ENCODE measurements at regions not wholly inside any gene's neighbourhood (a gene's known extent, or its start where the extent isn't known, plus 50 kb on each side); places are given as distances from the start of the nearest gene placed in this dataset.
A peak's percentile ranks its signal among the peaks of the same experiment; 100 is the strongest.
"Not testable (repeated sequence)": the region's sequence is repeated elsewhere in the genome, so short reads cannot be mapped to it uniquely, and the experiment has no call there.

- Mint-ChIP-seq H3K9me3 (peaks cover 15% of the 10 kb centered on the region), H3K36me3 (peaks cover 55% of the 10 kb centered on the region)
- ATAC-seq, H3K27me3 Mint-ChIP-seq, H3K4me1 Mint-ChIP-seq, H3K4me3 Mint-ChIP-seq, H3K27ac Mint-ChIP-seq: not testable (repeated sequence)
Observed at GRCh38 chr5:109283086-109283485, 126.7 kb downstream of the PJA2 start.

GRCh38 chr5:109281136-109281690 lies 128.6 kb downstream of the PJA2 start:
- Mint-ChIP-seq H3K27ac (no peak overlapping the region), H3K27me3 (no peaks in the 10 kb centered on the region), H3K4me1 (no peaks in the 10 kb centered on the region), H3K9me3 (peaks cover 12% of the 10 kb centered on the region), H3K36me3 (peaks cover 51% of the 10 kb centered on the region), H3K4me3 (no peak overlapping the region)
- ATAC-seq, result no peak

- Mint-ChIP-seq H3K4me1 (no peaks in the 10 kb centered on the region), H3K27me3 (no peaks in the 10 kb centered on the region), H3K4me3 (no peak overlapping the region), H3K27ac (no peak overlapping the region), H3K9me3 (no peaks in the 10 kb centered on the region), H3K36me3 (peaks cover 21% of the 10 kb centered on the region)
- ATAC-seq, result no peak
Observed at GRCh38 chr5:109278141-109278540, 131.6 kb downstream of the PJA2 start.

GRCh38 chr5:109275919-109276318 lies 133.9 kb downstream of the PJA2 start:
- no peaks in the 10 kb centered on the region for H3K27me3 Mint-ChIP-seq
- H3K9me3 Mint-ChIP-seq, result peaks cover 4% of the 10 kb centered on the region
- H3K36me3 Mint-ChIP-seq, result peaks cover 27% of the 10 kb centered on the region
- H3K4me3 Mint-ChIP-seq, result no peak overlapping the region
- H3K4me1 Mint-ChIP-seq, result peaks cover 3% of the 10 kb centered on the region
- no peak for ATAC-seq
- no peak overlapping the region for H3K27ac Mint-ChIP-seq

- H3K36me3 Mint-ChIP-seq, result peaks cover 22% of the 10 kb centered on the region
- H3K27me3 Mint-ChIP-seq, result no peaks in the 10 kb centered on the region
- H3K9me3 Mint-ChIP-seq, result peaks cover 14% of the 10 kb centered on the region
- no peak overlapping the region for H3K4me3 Mint-ChIP-seq
- peaks cover 6% of the 10 kb centered on the region for H3K4me1 Mint-ChIP-seq
- no peak overlapping the region for H3K27ac Mint-ChIP-seq
- no peak for ATAC-seq
Observed at GRCh38 chr5:109273594-109273993, 136.2 kb downstream of the PJA2 start.

- no peak overlapping the region for H3K27ac Mint-ChIP-seq
Observed at GRCh38 chr5:109267283-109267682, 142.5 kb downstream of the PJA2 start.

GRCh38 chr5:109258755-109259154 lies 151.0 kb downstream of the PJA2 start:
- Mint-ChIP-seq H3K9me3 (peaks cover 4% of the 10 kb centered on the region), H3K27ac (no peak overlapping the region), H3K36me3 (peaks cover 16% of the 10 kb centered on the region), H3K27me3 (no peaks in the 10 kb centered on the region), H3K4me1 (no peaks in the 10 kb centered on the region), H3K4me3 (no peak overlapping the region)
- ATAC-seq, result no peak

More at GRCh38 chr5:109267283-109267682, 142.5 kb downstream of the PJA2 start:
- peaks cover 23% of the 10 kb centered on the region for H3K36me3 Mint-ChIP-seq
- ATAC-seq, result no peak
- H3K9me3 Mint-ChIP-seq, result peaks cover 17% of the 10 kb centered on the region
- H3K4me1 Mint-ChIP-seq, result peaks cover 6% of the 10 kb centered on the region
- no peaks in the 10 kb centered on the region for H3K27me3 Mint-ChIP-seq
- no peak overlapping the region for H3K4me3 Mint-ChIP-seq

- Mint-ChIP-seq H3K4me1 (no peaks in the 10 kb centered on the region), H3K27ac (no peak overlapping the region), H3K27me3 (no peaks in the 10 kb centered on the region), H3K9me3 (peaks cover 4% of the 10 kb centered on the region), H3K4me3 (no peak overlapping the region), H3K36me3 (peaks cover 16% of the 10 kb centered on the region)
- ATAC-seq, result no peak
Observed at GRCh38 chr5:109256486-109256885, 153.3 kb downstream of the PJA2 start.

GRCh38 chr5:109254511-109254910 lies 155.3 kb downstream of the PJA2 start:
- ATAC-seq, result no peak
- Mint-ChIP-seq H3K4me3 (no peak overlapping the region), H3K27me3 (no peaks in the 10 kb centered on the region), H3K4me1 (no peaks in the 10 kb centered on the region), H3K9me3 (peaks cover 4% of the 10 kb centered on the region), H3K27ac (no peak overlapping the region), H3K36me3 (peaks cover 20% of the 10 kb centered on the region)

GRCh38 chr5:109253262-109253661 lies 156.5 kb downstream of the PJA2 start:
- Mint-ChIP-seq H3K27ac (no peak overlapping the region), H3K27me3 (no peaks in the 10 kb centered on the region), H3K4me1 (peaks cover 6% of the 10 kb centered on the region), H3K9me3 (peaks cover 4% of the 10 kb centered on the region), H3K4me3 (no peak overlapping the region), H3K36me3 (peaks cover 10% of the 10 kb centered on the region)
- no peak for ATAC-seq

- peaks cover 1% of the 10 kb centered on the region for H3K9me3 Mint-ChIP-seq
Observed at GRCh38 chr5:109252731-109253130, 157.0 kb downstream of the PJA2 start.

GRCh38 chr5:109250533-109251329 lies 159.0 kb downstream of the PJA2 start:
- no peaks in the 10 kb centered on the region for H3K27me3 Mint-ChIP-seq
- H3K27ac Mint-ChIP-seq, result no peak overlapping the region
- peaks cover 9% of the 10 kb centered on the region for H3K9me3 Mint-ChIP-seq
- peaks cover 19% of the 10 kb centered on the region for H3K36me3 Mint-ChIP-seq
- H3K4me3 Mint-ChIP-seq, result no peak overlapping the region
- ATAC-seq, result no peak
- peaks cover 7% of the 10 kb centered on the region for H3K4me1 Mint-ChIP-seq

More at GRCh38 chr5:109252731-109253130, 157.0 kb downstream of the PJA2 start:
- no peak for ATAC-seq
- Mint-ChIP-seq H3K4me3 (no peak overlapping the region), H3K4me1 (peaks cover 7% of the 10 kb centered on the region), H3K27me3 (no peaks in the 10 kb centered on the region), H3K36me3 (peaks cover 7% of the 10 kb centered on the region), H3K27ac (no peak overlapping the region)

GRCh38 chr5:109250080-109250479 lies 159.7 kb downstream of the PJA2 start:
- Mint-ChIP-seq H3K36me3 (peaks cover 20% of the 10 kb centered on the region), H3K27me3 (no peaks in the 10 kb centered on the region), H3K4me3 (no peak overlapping the region), H3K9me3 (peaks cover 9% of the 10 kb centered on the region), H3K27ac (no peak overlapping the region), H3K4me1 (peaks cover 7% of the 10 kb centered on the region)
- ATAC-seq, result no peak

- H3K27me3 Mint-ChIP-seq, result no peaks in the 10 kb centered on the region
- no peak for ATAC-seq
- peaks cover 20% of the 10 kb centered on the region for H3K36me3 Mint-ChIP-seq
Observed at GRCh38 chr5:109249126-109249525, 160.6 kb downstream of the PJA2 start.

GRCh38 chr5:109247986-109248385 lies 161.8 kb downstream of the PJA2 start:
- Mint-ChIP-seq H3K9me3 (peaks cover 9% of the 10 kb centered on the region), H3K27ac (no peak overlapping the region), H3K4me1 (peaks cover 7% of the 10 kb centered on the region), H3K4me3 (no peak overlapping the region), H3K36me3 (peaks cover 20% of the 10 kb centered on the region), H3K27me3 (no peaks in the 10 kb centered on the region)
- peak; percentile 63 for ATAC-seq

More at GRCh38 chr5:109249126-109249525, 160.6 kb downstream of the PJA2 start:
- Mint-ChIP-seq H3K4me1 (peaks cover 7% of the 10 kb centered on the region), H3K9me3 (peaks cover 9% of the 10 kb centered on the region), H3K4me3 (no peak overlapping the region), H3K27ac (no peak overlapping the region)
